GM06990 (cell line): ENCODE measurements at regions not wholly inside any gene's neighbourhood (a gene's known extent, or its start where the extent isn't known, plus 50 kb on each side); places are given as distances from the start of the nearest gene placed in this dataset.
A peak's percentile ranks its signal among the peaks of the same experiment; 100 is the strongest.

Experiments used
- DNase-seq: peaks from one replicate; pipeline ENCODE4 v3.0.0-alpha.2; 2011; ENCODE audit not compliant: insufficient read length; ENCODE audit errors: extremely low read depth
- H3K27me3 ChIP-seq: replicated peaks from 2 replicates; pipeline ENCODE4 v1.6.0; 2011; ENCODE audit warnings: low read length; ENCODE audit not compliant: control insufficient read depth, insufficient read depth
- H3K36me3 ChIP-seq: 2 replicates; pipeline ENCODE4 v1.5.1; 2011; ENCODE audit warnings: low read length; ENCODE audit not compliant: control insufficient read depth, insufficient read depth
- H3K4me3 ChIP-seq: replicated peaks from 2 replicates; pipeline ENCODE4 v1.5.1; 2011; ENCODE audit warnings: low read depth, mild to moderate bottlenecking, control low read depth, low read length
- TF ChIP-seq, protein P1 (sequence below): IDR thresholded peaks from 2 replicates; pipeline ENCODE4 v1.5.1; 2011; ENCODE audit warnings: low read length, control low read depth, mild to moderate bottlenecking, inconsistent platforms; ENCODE audit not compliant: insufficient read depth, poor library complexity, severe bottlenecking

DNA sequence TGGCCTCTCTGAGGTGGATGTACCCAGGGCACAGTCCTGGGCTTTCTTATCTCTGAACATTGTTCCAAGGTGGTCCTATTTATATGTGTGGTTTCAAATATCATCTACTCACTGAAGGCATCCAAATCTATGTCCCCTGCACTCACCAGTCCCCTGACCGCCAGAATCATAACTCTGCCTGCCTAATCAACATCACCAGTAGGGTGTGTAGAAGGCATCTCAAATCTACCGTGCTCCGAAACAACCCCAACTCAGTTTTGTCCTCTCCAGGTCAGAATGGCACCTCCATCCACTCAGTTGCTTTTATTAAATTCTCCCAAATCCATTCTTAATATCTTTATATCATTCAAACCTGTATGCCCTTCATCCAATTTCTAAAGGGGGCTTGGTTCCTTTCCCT is 536.3 kb downstream of the GRIN2A start:
- TF ChIP-seq, protein P1, sequence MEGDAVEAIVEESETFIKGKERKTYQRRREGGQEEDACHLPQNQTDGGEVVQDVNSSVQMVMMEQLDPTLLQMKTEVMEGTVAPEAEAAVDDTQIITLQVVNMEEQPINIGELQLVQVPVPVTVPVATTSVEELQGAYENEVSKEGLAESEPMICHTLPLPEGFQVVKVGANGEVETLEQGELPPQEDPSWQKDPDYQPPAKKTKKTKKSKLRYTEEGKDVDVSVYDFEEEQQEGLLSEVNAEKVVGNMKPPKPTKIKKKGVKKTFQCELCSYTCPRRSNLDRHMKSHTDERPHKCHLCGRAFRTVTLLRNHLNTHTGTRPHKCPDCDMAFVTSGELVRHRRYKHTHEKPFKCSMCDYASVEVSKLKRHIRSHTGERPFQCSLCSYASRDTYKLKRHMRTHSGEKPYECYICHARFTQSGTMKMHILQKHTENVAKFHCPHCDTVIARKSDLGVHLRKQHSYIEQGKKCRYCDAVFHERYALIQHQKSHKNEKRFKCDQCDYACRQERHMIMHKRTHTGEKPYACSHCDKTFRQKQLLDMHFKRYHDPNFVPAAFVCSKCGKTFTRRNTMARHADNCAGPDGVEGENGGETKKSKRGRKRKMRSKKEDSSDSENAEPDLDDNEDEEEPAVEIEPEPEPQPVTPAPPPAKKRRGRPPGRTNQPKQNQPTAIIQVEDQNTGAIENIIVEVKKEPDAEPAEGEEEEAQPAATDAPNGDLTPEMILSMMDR = no peak
- no peak overlapping the region for H3K4me3 ChIP-seq
- H3K36me3 ChIP-seq = no peaks in the 10 kb centered on the region

DNA sequence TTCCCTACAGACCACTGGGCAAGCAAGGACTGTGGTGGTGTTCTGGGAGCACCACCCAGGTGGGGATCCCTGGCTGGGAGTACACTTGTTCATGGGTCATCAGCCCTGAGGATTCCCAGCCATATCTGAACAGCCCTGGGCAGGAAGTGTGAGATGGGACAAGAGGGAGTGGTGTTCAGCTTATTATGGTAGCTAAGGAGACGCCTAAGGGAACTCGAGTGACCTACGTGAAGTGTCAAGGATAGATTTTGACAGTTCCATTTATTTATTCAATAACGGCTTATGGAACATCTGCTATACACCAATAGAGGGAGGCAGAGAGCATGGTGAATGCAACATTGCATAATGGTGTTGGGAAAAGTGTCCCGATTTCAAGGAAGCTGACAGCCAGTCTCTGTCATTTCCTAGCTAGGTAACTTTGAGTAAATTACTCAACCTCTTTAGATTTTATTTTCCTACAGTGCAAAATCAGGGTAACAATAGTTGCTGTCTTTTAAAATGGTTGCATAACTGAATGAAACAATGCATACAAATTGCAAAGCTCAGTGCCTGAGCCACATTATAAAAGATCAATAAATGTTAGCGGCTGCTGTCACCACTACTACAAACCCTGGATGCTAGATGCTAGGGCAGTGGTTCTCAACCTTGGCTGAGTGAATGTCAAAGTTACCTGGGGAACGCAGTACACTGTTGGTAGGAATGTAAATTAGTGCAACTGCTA is 534.1 kb downstream of the GRIN2A start:
- no peaks in the 10 kb centered on the region; the same call in 1 of the 2 replicates for H3K27me3 ChIP-seq
- TF ChIP-seq, protein P1 = peak; percentile 70
- no peak overlapping the region for H3K4me3 ChIP-seq
- no peaks in the 10 kb centered on the region for H3K36me3 ChIP-seq
- no peak for DNase-seq

More for the DNA sequence above, 536.3 kb downstream of the GRIN2A start:
- no peak for DNase-seq
- H3K27me3 ChIP-seq = no peaks in the 10 kb centered on the region; the same call in 1 of the 2 replicates

DNA sequence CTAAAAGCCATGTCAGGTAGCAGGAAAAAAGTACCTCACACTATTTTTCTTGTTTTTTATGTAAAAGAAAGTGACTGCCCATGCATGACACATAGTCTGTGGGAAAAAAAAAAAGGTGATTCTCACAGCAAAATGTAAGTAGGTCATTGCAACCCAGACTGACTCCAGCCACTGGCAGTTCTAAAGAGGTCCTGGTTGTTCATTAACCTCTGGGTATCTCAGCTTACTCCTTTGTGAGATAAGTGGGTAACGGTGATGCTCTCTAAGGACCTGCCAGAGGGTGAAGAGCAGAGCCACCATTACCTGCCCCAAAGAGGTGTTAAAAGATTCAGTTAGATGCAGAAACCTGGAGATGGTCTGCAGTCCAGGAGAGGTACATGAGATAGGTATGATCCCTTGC is 531.9 kb downstream of the GRIN2A start:
- DNase-seq = no peak
- H3K36me3 ChIP-seq = no peaks in the 10 kb centered on the region
- TF ChIP-seq, protein P1 = no peak
- no peak overlapping the region for H3K4me3 ChIP-seq
- no peaks in the 10 kb centered on the region; the same call in 1 of the 2 replicates for H3K27me3 ChIP-seq

DNA sequence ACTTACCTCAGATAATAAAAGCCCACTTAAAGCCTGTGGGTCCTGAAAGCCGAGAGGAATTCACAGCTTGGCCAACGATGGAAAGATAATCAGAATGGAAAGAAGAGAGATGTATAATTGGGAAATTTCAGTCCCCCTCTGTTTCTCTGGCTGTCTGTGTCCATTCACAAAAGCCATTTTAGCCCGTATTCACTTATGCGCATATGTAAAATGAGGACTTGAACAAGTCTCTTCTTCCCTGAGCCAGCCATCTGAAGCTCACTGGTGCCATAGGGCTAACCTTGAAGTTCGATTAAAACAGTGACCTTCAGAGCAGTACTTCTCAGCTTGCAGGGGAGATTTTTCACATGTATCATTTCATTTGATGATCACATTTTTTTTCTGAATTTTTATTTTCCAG is 527.2 kb downstream of the GRIN2A start:
- TF ChIP-seq, protein P1 = no peak
- Histone ChIP-seq H3K4me3 (no peak overlapping the region), H3K36me3 (no peaks in the 10 kb centered on the region), H3K27me3 (peaks cover 2% of the 10 kb centered on the region; the same call in 1 of the 2 replicates)
- DNase-seq = no peak

DNA sequence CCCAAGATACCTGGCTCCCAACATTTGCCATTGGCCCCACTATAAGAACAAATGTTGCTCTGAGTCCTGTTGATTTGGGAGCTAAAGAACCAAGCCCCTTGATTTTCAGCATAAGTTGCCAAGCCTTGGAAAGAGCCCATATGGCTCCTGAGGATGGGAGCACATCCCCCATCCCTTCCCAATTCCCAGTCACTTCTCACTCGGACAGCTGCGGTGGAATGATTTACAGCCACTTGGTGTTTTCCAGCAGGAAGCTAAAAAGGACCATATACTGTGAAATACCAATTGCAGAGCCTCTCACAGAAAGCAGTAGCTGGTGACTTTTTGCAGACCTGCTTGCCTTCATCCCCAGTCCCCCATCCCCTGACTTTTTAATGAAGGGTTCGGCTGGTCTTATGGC is 524.6 kb downstream of the GRIN2A start:
- DNase-seq = no peak
- no peaks in the 10 kb centered on the region for H3K36me3 ChIP-seq
- peaks cover 2% of the 10 kb centered on the region; the same call in 1 of the 2 replicates for H3K27me3 ChIP-seq
- no peak overlapping the region for H3K4me3 ChIP-seq
- TF ChIP-seq, protein P1 = no peak
